ENCODE measurements at regions not wholly inside any gene's neighbourhood (a gene's known extent, or its start where the extent isn't known, plus 50 kb on each side); places are given as distances from the start of the nearest gene placed in this dataset.

- H3K27ac ChIP-seq (ENCODE audit: low read length), result no peak overlapping the region
- no peaks in the 10 kb centered on the region for H3K27me3 ChIP-seq (ENCODE audit: control insufficient read depth in 1 of 2, insufficient read depth in 2 of 2, low read length in 2 of 2)
- no peaks in the 10 kb centered on the region for H3K4me1 ChIP-seq (ENCODE audit: control insufficient read depth, insufficient read depth, low read length)
- no peaks in the 10 kb centered on the region for H3K9me3 ChIP-seq (ENCODE audit: control insufficient read depth in 2 of 2, low read length in 2 of 2)
- no peak overlapping the region for H3K9ac ChIP-seq (ENCODE audit: low read length in 2 of 2)
- no peak overlapping the region for H3K4me3 ChIP-seq (ENCODE audit: low read length in 2 of 2)
- H3K36me3 ChIP-seq (ENCODE audit: control insufficient read depth in 2 of 2, insufficient read depth in 2 of 2, low read length in 2 of 2), result no peaks in the 10 kb centered on the region
Observed at GRCh38 chr2:57753636-57754035, 293.0 kb upstream of the VRK2 start.

GRCh38 chr2:57758686-57759085 is 287.9 kb upstream of the VRK2 start:
- Histone ChIP-seq H3K9me3 (ENCODE audit: control insufficient read depth in 2 of 2, low read length in 2 of 2) (no peaks in the 10 kb centered on the region), H3K27me3 (ENCODE audit: control insufficient read depth in 1 of 2, insufficient read depth in 2 of 2, low read length in 2 of 2) (no peaks in the 10 kb centered on the region), H3K27ac (ENCODE audit: low read length) (no peak overlapping the region), H3K4me3 (ENCODE audit: low read length in 2 of 2) (no peak overlapping the region), H3K9ac (ENCODE audit: low read length in 2 of 2) (no peak overlapping the region), H3K36me3 (ENCODE audit: control insufficient read depth in 2 of 2, insufficient read depth in 2 of 2, low read length in 2 of 2) (no peaks in the 10 kb centered on the region), H3K4me1 (ENCODE audit: control insufficient read depth, insufficient read depth, low read length) (peaks cover 5% of the 10 kb centered on the region)

GRCh38 chr2:57759131-57759530 is 287.5 kb upstream of the VRK2 start:
- no peak overlapping the region for H3K27ac ChIP-seq (ENCODE audit: low read length)
- no peaks in the 10 kb centered on the region for H3K27me3 ChIP-seq (ENCODE audit: control insufficient read depth in 1 of 2, insufficient read depth in 2 of 2, low read length in 2 of 2)
- H3K9me3 ChIP-seq (ENCODE audit: control insufficient read depth in 2 of 2, low read length in 2 of 2), result no peaks in the 10 kb centered on the region
- H3K4me1 ChIP-seq (ENCODE audit: control insufficient read depth, insufficient read depth, low read length), result peaks cover 5% of the 10 kb centered on the region
- peak overlapping the region in 1 of 2 donors; percentile 64 for H3K4me3 ChIP-seq (ENCODE audit: low read length in 2 of 2)
- H3K36me3 ChIP-seq (ENCODE audit: control insufficient read depth in 2 of 2, insufficient read depth in 2 of 2, low read length in 2 of 2), result no peaks in the 10 kb centered on the region
- no peak overlapping the region for H3K9ac ChIP-seq (ENCODE audit: low read length in 2 of 2)

- no peak overlapping the region for H3K27ac ChIP-seq (ENCODE audit: low read length)
- peaks cover 5% of the 10 kb centered on the region for H3K4me1 ChIP-seq (ENCODE audit: control insufficient read depth, insufficient read depth, low read length)
- no peaks in the 10 kb centered on the region for H3K36me3 ChIP-seq (ENCODE audit: control insufficient read depth in 2 of 2, insufficient read depth in 2 of 2, low read length in 2 of 2)
- peak overlapping the region in 1 of 2 donors; percentile 43 for H3K9ac ChIP-seq (ENCODE audit: low read length in 2 of 2)
- peak overlapping the region in 1 of 2 donors; percentile 64 for H3K4me3 ChIP-seq (ENCODE audit: low read length in 2 of 2)
- H3K27me3 ChIP-seq (ENCODE audit: control insufficient read depth in 1 of 2, insufficient read depth in 2 of 2, low read length in 2 of 2), result no peaks in the 10 kb centered on the region
- no peaks in the 10 kb centered on the region for H3K9me3 ChIP-seq (ENCODE audit: control insufficient read depth in 2 of 2, low read length in 2 of 2)
Observed at GRCh38 chr2:57759822-57760300, 286.7 kb upstream of the VRK2 start.

- H3K36me3 ChIP-seq (ENCODE audit: control insufficient read depth in 2 of 2, insufficient read depth in 2 of 2, low read length in 2 of 2), result no peaks in the 10 kb centered on the region
- peak overlapping the region in 1 of 2 donors; percentile 64 for H3K4me3 ChIP-seq (ENCODE audit: low read length in 2 of 2)
- H3K27ac ChIP-seq (ENCODE audit: low read length), result no peak overlapping the region
- H3K4me1 ChIP-seq (ENCODE audit: control insufficient read depth, insufficient read depth, low read length), result peaks cover 5% of the 10 kb centered on the region
- no peak overlapping the region for H3K9ac ChIP-seq (ENCODE audit: low read length in 2 of 2)
- H3K9me3 ChIP-seq (ENCODE audit: control insufficient read depth in 2 of 2, low read length in 2 of 2), result no peaks in the 10 kb centered on the region
- H3K27me3 ChIP-seq (ENCODE audit: control insufficient read depth in 1 of 2, insufficient read depth in 2 of 2, low read length in 2 of 2), result no peaks in the 10 kb centered on the region
Observed at GRCh38 chr2:57760381-57760801, 286.2 kb upstream of the VRK2 start.

- H3K9me3 ChIP-seq (ENCODE audit: control insufficient read depth in 2 of 2, low read length in 2 of 2), result no peaks in the 10 kb centered on the region
- H3K27ac ChIP-seq (ENCODE audit: low read length), result no peak overlapping the region
- H3K27me3 ChIP-seq (ENCODE audit: control insufficient read depth in 1 of 2, insufficient read depth in 2 of 2, low read length in 2 of 2), result no peaks in the 10 kb centered on the region
- H3K36me3 ChIP-seq (ENCODE audit: control insufficient read depth in 2 of 2, insufficient read depth in 2 of 2, low read length in 2 of 2), result no peaks in the 10 kb centered on the region
- no peak overlapping the region for H3K4me3 ChIP-seq (ENCODE audit: low read length in 2 of 2)
- no peak overlapping the region for H3K9ac ChIP-seq (ENCODE audit: low read length in 2 of 2)
- no peaks in the 10 kb centered on the region for H3K4me1 ChIP-seq (ENCODE audit: control insufficient read depth, insufficient read depth, low read length)
Observed at GRCh38 chr2:57776916-57777315, 269.7 kb upstream of the VRK2 start.

- Histone ChIP-seq H3K9me3 (ENCODE audit: control insufficient read depth in 2 of 2, low read length in 2 of 2) (no peaks in the 10 kb centered on the region), H3K9ac (ENCODE audit: low read length in 2 of 2) (no peak overlapping the region), H3K36me3 (ENCODE audit: control insufficient read depth in 2 of 2, insufficient read depth in 2 of 2, low read length in 2 of 2) (no peaks in the 10 kb centered on the region), H3K4me1 (ENCODE audit: control insufficient read depth, insufficient read depth, low read length) (no peaks in the 10 kb centered on the region), H3K27me3 (ENCODE audit: control insufficient read depth in 1 of 2, insufficient read depth in 2 of 2, low read length in 2 of 2) (no peaks in the 10 kb centered on the region), H3K4me3 (ENCODE audit: low read length in 2 of 2) (no peak overlapping the region), H3K27ac (ENCODE audit: low read length) (no peak overlapping the region)
Observed at GRCh38 chr2:57782587-57782986, 264.0 kb upstream of the VRK2 start.

- H3K4me3 ChIP-seq (ENCODE audit: low read length in 2 of 2), result no peak overlapping the region
- no peak overlapping the region for H3K9ac ChIP-seq (ENCODE audit: low read length in 2 of 2)
- H3K9me3 ChIP-seq (ENCODE audit: control insufficient read depth in 2 of 2, low read length in 2 of 2), result no peaks in the 10 kb centered on the region
- no peaks in the 10 kb centered on the region for H3K27me3 ChIP-seq (ENCODE audit: control insufficient read depth in 1 of 2, insufficient read depth in 2 of 2, low read length in 2 of 2)
- no peaks in the 10 kb centered on the region for H3K4me1 ChIP-seq (ENCODE audit: control insufficient read depth, insufficient read depth, low read length)
- H3K27ac ChIP-seq (ENCODE audit: low read length), result no peak overlapping the region
- no peaks in the 10 kb centered on the region for H3K36me3 ChIP-seq (ENCODE audit: control insufficient read depth in 2 of 2, insufficient read depth in 2 of 2, low read length in 2 of 2)
Observed at GRCh38 chr2:57793310-57793709, 253.3 kb upstream of the VRK2 start.

GRCh38 chr2:57796527-57796926 is 250.1 kb upstream of the VRK2 start:
- no peak overlapping the region for H3K9ac ChIP-seq (ENCODE audit: low read length in 2 of 2)
- no peak overlapping the region for H3K27ac ChIP-seq (ENCODE audit: low read length)
- H3K36me3 ChIP-seq (ENCODE audit: control insufficient read depth in 2 of 2, insufficient read depth in 2 of 2, low read length in 2 of 2), result no peaks in the 10 kb centered on the region
- H3K4me3 ChIP-seq (ENCODE audit: low read length in 2 of 2), result no peak overlapping the region
- no peaks in the 10 kb centered on the region for H3K9me3 ChIP-seq (ENCODE audit: control insufficient read depth in 2 of 2, low read length in 2 of 2)
- no peaks in the 10 kb centered on the region for H3K27me3 ChIP-seq (ENCODE audit: control insufficient read depth in 1 of 2, insufficient read depth in 2 of 2, low read length in 2 of 2)
- H3K4me1 ChIP-seq (ENCODE audit: control insufficient read depth, insufficient read depth, low read length), result no peaks in the 10 kb centered on the region

- H3K4me1 ChIP-seq (ENCODE audit: control insufficient read depth, insufficient read depth, low read length), result no peaks in the 10 kb centered on the region
- H3K9ac ChIP-seq (ENCODE audit: low read length in 2 of 2), result no peak overlapping the region
- no peak overlapping the region for H3K4me3 ChIP-seq (ENCODE audit: low read length in 2 of 2)
- H3K36me3 ChIP-seq (ENCODE audit: control insufficient read depth in 2 of 2, insufficient read depth in 2 of 2, low read length in 2 of 2), result no peaks in the 10 kb centered on the region
- H3K9me3 ChIP-seq (ENCODE audit: control insufficient read depth in 2 of 2, low read length in 2 of 2), result no peaks in the 10 kb centered on the region
- H3K27me3 ChIP-seq (ENCODE audit: control insufficient read depth in 1 of 2, insufficient read depth in 2 of 2, low read length in 2 of 2), result no peaks in the 10 kb centered on the region
- no peak overlapping the region for H3K27ac ChIP-seq (ENCODE audit: low read length)
Observed at GRCh38 chr2:57798346-57798745, 248.3 kb upstream of the VRK2 start.

GRCh38 chr2:57802243-57802642 is 244.4 kb upstream of the VRK2 start:
- H3K9ac ChIP-seq (ENCODE audit: low read length in 2 of 2), result no peak overlapping the region
- no peaks in the 10 kb centered on the region for H3K9me3 ChIP-seq (ENCODE audit: control insufficient read depth in 2 of 2, low read length in 2 of 2)
- no peaks in the 10 kb centered on the region for H3K4me1 ChIP-seq (ENCODE audit: control insufficient read depth, insufficient read depth, low read length)
- no peaks in the 10 kb centered on the region for H3K36me3 ChIP-seq (ENCODE audit: control insufficient read depth in 2 of 2, insufficient read depth in 2 of 2, low read length in 2 of 2)
- no peak overlapping the region for H3K27ac ChIP-seq (ENCODE audit: low read length)
- H3K27me3 ChIP-seq (ENCODE audit: control insufficient read depth in 1 of 2, insufficient read depth in 2 of 2, low read length in 2 of 2), result no peaks in the 10 kb centered on the region
- no peak overlapping the region for H3K4me3 ChIP-seq (ENCODE audit: low read length in 2 of 2)

All from stomach smooth muscle (tissue), 2 donors.